AG04449 (cell line): ENCODE measurements at regions not wholly inside any gene's neighbourhood (a gene's known extent, or its start where the extent isn't known, plus 50 kb on each side); places are given as distances from the start of the nearest gene placed in this dataset.

Source experiments
- CTCF ChIA-PET: fragments of 350-600 bp; formaldehyde crosslinking; extraction: SDS; loops from one replicate; lab custom pipeline; 2021; ENCODE audit warnings: antibody characterized with exemption; lab: Yijun Ruan, JAX
- POLR2A ChIA-PET: fragments of 400-600, 350-600 bp; formaldehyde crosslinking; extraction: SDS; loops from one replicate; lab custom pipeline; 2020; ENCODE audit warnings: antibody characterized with exemption, inconsistent platforms; lab: Yijun Ruan, JAX
- DNase-seq: peaks from one replicate; pipeline ENCODE4 v3.0.0-alpha.2; 2010; ENCODE audit warnings: low read depth, low spot score
- H3K4me3 ChIP-seq: 2 replicates; pipeline ENCODE4 v1.5.1; 2011; ENCODE audit warnings: low read depth, mild to moderate bottlenecking, control low read depth, low read length
- CTCF ChIP-seq: IDR thresholded peaks from one replicate; pipeline ENCODE4 v1.5.1; 2011; ENCODE audit warnings: mild to moderate bottlenecking, moderate library complexity, low read length, control low read depth, inconsistent platforms; ENCODE audit not compliant: insufficient read depth; ENCODE audit errors: missing control alignments

GRCh38 chr16:61007694-61008093 is 1028.5 kb downstream of the CDH8 start:
- no peak overlapping the region for H3K4me3 ChIP-seq
- ChIA-PET CTCF (no interaction called here), POLR2A (no interaction called here)
- DNase-seq: no peak
- TF ChIP-seq CTCF: no peak

GRCh38 chr16:61005952-61006351 is 1030.3 kb downstream of the CDH8 start:
- H3K4me3 ChIP-seq: no peak overlapping the region
- ChIA-PET POLR2A (no interaction called here), CTCF (no interaction called here)
- DNase-seq: no peak
- no peak for TF ChIP-seq CTCF

GRCh38 chr16:61002479-61003204 is 1033.6 kb downstream of the CDH8 start:
- TF ChIP-seq CTCF: no peak
- POLR2A ChIA-PET: no interaction called here
- DNase-seq: no peak
- CTCF ChIA-PET: no interaction called here
- no peak overlapping the region for H3K4me3 ChIP-seq

GRCh38 chr16:60991886-60992285 is 1044.4 kb downstream of the CDH8 start:
- DNase-seq: no peak
- TF ChIP-seq CTCF: no peak
- H3K4me3 ChIP-seq: no peak overlapping the region
- ChIA-PET CTCF (no interaction called here), POLR2A (no interaction called here)

GRCh38 chr16:60989592-60989991 is 1046.6 kb downstream of the CDH8 start:
- no peak for TF ChIP-seq CTCF
- CTCF ChIA-PET: no interaction called here
- DNase-seq: no peak

GRCh38 chr16:60979119-60979518 is 1057.1 kb downstream of the CDH8 start:
- TF ChIP-seq CTCF: no peak
- CTCF ChIA-PET: no interaction called here
- DNase-seq: no peak
- POLR2A ChIA-PET: no interaction called here
- H3K4me3 ChIP-seq: no peak overlapping the region

More at GRCh38 chr16:60989592-60989991, 1046.6 kb downstream of the CDH8 start:
- POLR2A ChIA-PET: no interaction called here
- no peak overlapping the region for H3K4me3 ChIP-seq
